Activated T-cell treated with anti-CD3 and anti-CD28 coated beads, Interleukin-2, amount 50 U/mL, for 72 hours (primary cell): ENCODE measurements at regions not wholly inside any gene's neighbourhood (a gene's known extent, or its start where the extent isn't known, plus 50 kb on each side); places are given as distances from the start of the nearest gene placed in this dataset.

Experiments used
- ATAC-seq, 2 donors: fragments of 150-1000 bp; cut with Tn5 transposase; replicated peaks in 1 of 2; 2 replicates each; pipeline ENCODE4 v1.10.0; 2021; ENCODE audit warnings: moderate library complexity in 2 of 2, mild to moderate bottlenecking in 1 of 2
- DNase-seq, 2 donors: peaks; one replicate each; pipeline ENCODE4 v3.0.0; 2021 to 2022; ENCODE audit warnings: mixed read lengths in 1 of 2
- H3K27ac Mint-ChIP-seq: one replicate; pipeline ENCODE4 v1.8.0; 2022; ENCODE audit warnings: mild to moderate bottlenecking, moderate library complexity, mixed read lengths
- H3K27me3 Mint-ChIP-seq: one replicate; pipeline ENCODE4 v1.8.0; 2022; ENCODE audit warnings: low read depth, mixed read lengths
- H3K36me3 Mint-ChIP-seq, 2 donors: one replicate each; pipeline ENCODE4 v1.8.0; 2022; ENCODE audit warnings: mixed read lengths in 2 of 2, mild to moderate bottlenecking in 1 of 2; ENCODE audit not compliant: insufficient read depth in 2 of 2
- H3K4me1 Mint-ChIP-seq: one replicate; pipeline ENCODE4 v1.8.0; 2022; ENCODE audit warnings: low read depth, mixed read lengths
- H3K4me3 Mint-ChIP-seq, 2 donors: one replicate each; pipeline ENCODE4 v1.8.0; 2022; ENCODE audit warnings: mild to moderate bottlenecking in 2 of 2, mixed read lengths in 2 of 2, moderate library complexity in 2 of 2
- H3K9me3 Mint-ChIP-seq, 2 donors: one replicate each; pipeline ENCODE4 v1.8.0; 2022; ENCODE audit warnings: mixed read lengths in 2 of 2

- H3K4me1 Mint-ChIP-seq, result no peaks in the 10 kb centered on the region
- no peak overlapping the region for H3K4me3 Mint-ChIP-seq
- H3K27ac Mint-ChIP-seq, result no peak overlapping the region
- H3K36me3 Mint-ChIP-seq, result peaks cover 1 to 2% of the 10 kb centered on the region in 2 donors
- H3K27me3 Mint-ChIP-seq, result peaks cover 21% of the 10 kb centered on the region
- DNase-seq, result no peak
- ATAC-seq, result no peak
- peaks cover 3 to 7% of the 10 kb centered on the region in 2 donors for H3K9me3 Mint-ChIP-seq
Observed at GRCh38 chr18:45539491-45539891, 75.8 kb upstream of the SLC14A2 start.

- no peak for ATAC-seq
- Mint-ChIP-seq H3K4me1 (no peaks in the 10 kb centered on the region), H3K9me3 (peaks cover 3 to 7% of the 10 kb centered on the region in 2 donors), H3K27ac (no peak overlapping the region), H3K4me3 (no peak overlapping the region), H3K27me3 (peaks cover 20% of the 10 kb centered on the region), H3K36me3 (peaks cover 1 to 2% of the 10 kb centered on the region in 2 donors)
- no peak for DNase-seq
Observed at GRCh38 chr18:45540125-45540524, 75.2 kb upstream of the SLC14A2 start.

DNA sequence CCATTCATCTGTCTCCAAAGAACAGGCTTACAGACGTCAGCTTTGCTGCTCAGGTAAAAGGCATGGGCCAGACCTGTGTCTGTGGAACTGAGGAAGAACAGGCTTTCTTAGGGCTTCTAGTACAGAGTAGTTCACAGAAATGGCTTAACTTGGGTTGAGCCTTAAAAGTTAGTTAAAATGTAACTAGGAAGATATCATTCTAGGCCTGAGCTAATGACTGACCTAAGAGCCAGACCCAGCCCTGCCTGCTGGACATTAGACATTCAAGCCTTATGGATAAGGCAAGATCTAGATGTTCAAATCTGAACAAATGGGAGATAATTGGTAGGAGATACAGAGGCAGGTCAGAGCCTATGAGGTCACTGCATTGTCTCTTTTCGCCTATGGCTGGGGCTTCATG is 73.9 kb upstream of the SLC14A2 start:
- peaks cover 7% of the 10 kb centered on the region for H3K27me3 Mint-ChIP-seq
- no peaks in the 10 kb centered on the region for H3K4me1 Mint-ChIP-seq
- peaks cover 1 to 2% of the 10 kb centered on the region in 2 donors for H3K36me3 Mint-ChIP-seq
- peaks cover 3 to 7% of the 10 kb centered on the region in 2 donors for H3K9me3 Mint-ChIP-seq
- no peak overlapping the region for H3K4me3 Mint-ChIP-seq
- H3K27ac Mint-ChIP-seq, result no peak overlapping the region
- no peak for DNase-seq
- no peak for ATAC-seq

- no peak for DNase-seq
- Mint-ChIP-seq H3K4me1 (no peaks in the 10 kb centered on the region), H3K4me3 (no peak overlapping the region), H3K9me3 (peaks cover 3 to 7% of the 10 kb centered on the region in 2 donors), H3K27ac (no peak overlapping the region), H3K36me3 (peaks cover 1 to 2% of the 10 kb centered on the region in 2 donors), H3K27me3 (peaks cover 4% of the 10 kb centered on the region)
- ATAC-seq, result no peak
Observed at GRCh38 chr18:45542043-45542442, 73.2 kb upstream of the SLC14A2 start.

GRCh38 chr18:45547910-45548309 is 67.4 kb upstream of the SLC14A2 start:
- no peak overlapping the region for H3K4me3 Mint-ChIP-seq
- no peak overlapping the region for H3K27ac Mint-ChIP-seq
- ATAC-seq (no peak), DNase-seq (no peak)
- H3K36me3 Mint-ChIP-seq, result no peaks in the 10 kb centered on the region
- H3K4me1 Mint-ChIP-seq, result no peaks in the 10 kb centered on the region
- H3K27me3 Mint-ChIP-seq, result peaks cover 25% of the 10 kb centered on the region
- H3K9me3 Mint-ChIP-seq, result no peaks in the 10 kb centered on the region

- Mint-ChIP-seq H3K4me3 (no peak overlapping the region), H3K9me3 (no peaks in the 10 kb centered on the region), H3K36me3 (no peaks in the 10 kb centered on the region), H3K27ac (no peak overlapping the region), H3K4me1 (no peaks in the 10 kb centered on the region), H3K27me3 (peaks cover 25% of the 10 kb centered on the region)
- no peak for DNase-seq
- no peak for ATAC-seq
Observed at GRCh38 chr18:45548614-45549013, 66.7 kb upstream of the SLC14A2 start.

GRCh38 chr18:45549290-45549689 is 66.0 kb upstream of the SLC14A2 start:
- H3K9me3 Mint-ChIP-seq, result no peaks in the 10 kb centered on the region
- peaks cover 25% of the 10 kb centered on the region for H3K27me3 Mint-ChIP-seq
- no peak for ATAC-seq
- no peak overlapping the region for H3K27ac Mint-ChIP-seq
- no peaks in the 10 kb centered on the region for H3K36me3 Mint-ChIP-seq
- no peak for DNase-seq
- H3K4me3 Mint-ChIP-seq, result no peak overlapping the region
- H3K4me1 Mint-ChIP-seq, result no peaks in the 10 kb centered on the region

DNA sequence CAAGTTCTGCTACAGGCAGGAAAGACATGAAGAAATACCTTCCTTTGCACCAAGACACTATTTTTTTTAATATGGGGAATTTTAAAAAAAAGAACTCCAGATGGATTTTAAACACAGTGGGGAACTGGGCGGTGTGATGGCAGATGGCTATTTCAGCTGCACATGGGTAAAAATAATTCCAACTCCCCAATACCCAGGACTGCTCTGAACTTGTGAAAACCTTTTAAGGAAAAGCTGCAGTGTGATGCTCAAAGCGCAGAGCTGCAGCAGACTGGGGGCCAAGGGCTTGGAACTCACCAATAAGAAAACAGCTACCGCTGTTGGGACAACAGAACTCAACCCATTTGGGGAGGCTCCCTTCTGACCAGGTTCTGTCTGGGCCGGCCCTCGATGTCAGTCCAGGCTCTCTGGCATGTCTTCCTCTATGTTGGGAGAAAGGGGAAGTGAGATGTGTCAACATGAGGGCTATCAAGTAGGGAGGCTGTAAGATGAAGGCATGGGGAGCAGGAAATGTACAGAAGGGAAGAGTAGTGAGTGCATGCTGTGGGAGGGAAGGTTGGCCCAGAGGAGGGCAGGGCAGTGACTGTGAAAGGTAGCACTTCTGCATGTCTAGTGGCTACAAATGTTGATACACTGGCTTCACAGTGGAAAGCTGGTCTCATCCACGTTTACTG is 64.0 kb upstream of the SLC14A2 start:
- ATAC-seq, result no peak

DNA sequence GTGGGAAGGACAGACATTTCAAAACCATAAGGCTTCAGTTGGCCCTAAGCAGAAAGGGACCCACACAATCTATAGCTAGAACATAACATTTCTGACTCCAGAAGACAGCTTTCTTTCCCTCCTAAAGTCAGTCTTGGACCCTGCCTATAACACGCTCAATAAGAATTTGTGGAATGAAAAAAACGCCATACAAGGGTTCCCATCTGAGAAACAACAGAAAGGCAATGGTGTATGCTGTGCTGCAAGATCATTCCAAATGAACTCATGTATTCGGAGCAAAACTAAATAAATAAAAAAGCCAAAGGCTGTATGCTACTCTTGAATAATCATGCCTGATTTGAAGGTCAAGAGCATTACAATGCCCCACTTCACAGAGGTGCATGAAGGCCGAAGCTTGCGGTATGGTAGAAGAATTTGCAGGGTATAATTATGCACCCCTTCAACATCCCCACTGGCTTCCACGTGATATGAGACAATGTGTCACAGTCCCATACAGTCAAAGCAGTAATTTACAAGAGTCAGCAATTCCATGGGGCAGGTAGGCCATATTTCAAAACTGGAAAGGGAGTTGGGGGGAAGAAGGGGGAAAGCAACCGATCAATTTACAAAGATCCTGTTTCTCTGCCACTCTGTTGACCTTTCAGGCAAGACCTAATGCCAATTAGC is 61.4 kb upstream of the SLC14A2 start:
- Mint-ChIP-seq H3K27me3 (peaks cover 15% of the 10 kb centered on the region), H3K36me3 (no peaks in the 10 kb centered on the region), H3K4me1 (no peaks in the 10 kb centered on the region), H3K4me3 (no peak overlapping the region), H3K27ac (no peak overlapping the region), H3K9me3 (no peaks in the 10 kb centered on the region)
- ATAC-seq (no peak), DNase-seq (no peak)

More for the DNA sequence above, 64.0 kb upstream of the SLC14A2 start:
- Mint-ChIP-seq H3K36me3 (no peaks in the 10 kb centered on the region), H3K4me3 (no peak overlapping the region), H3K4me1 (no peaks in the 10 kb centered on the region), H3K27me3 (peaks cover 25% of the 10 kb centered on the region), H3K9me3 (no peaks in the 10 kb centered on the region), H3K27ac (no peak overlapping the region)
- no peak for DNase-seq

GRCh38 chr18:45554389-45554737 is 60.9 kb upstream of the SLC14A2 start:
- no peaks in the 10 kb centered on the region for H3K36me3 Mint-ChIP-seq
- ATAC-seq (no peak), DNase-seq (no peak)
- H3K4me1 Mint-ChIP-seq, result no peaks in the 10 kb centered on the region
- H3K9me3 Mint-ChIP-seq, result no peaks in the 10 kb centered on the region
- peaks cover 15% of the 10 kb centered on the region for H3K27me3 Mint-ChIP-seq
- H3K4me3 Mint-ChIP-seq, result no peak overlapping the region
- H3K27ac Mint-ChIP-seq, result no peak overlapping the region

DNA sequence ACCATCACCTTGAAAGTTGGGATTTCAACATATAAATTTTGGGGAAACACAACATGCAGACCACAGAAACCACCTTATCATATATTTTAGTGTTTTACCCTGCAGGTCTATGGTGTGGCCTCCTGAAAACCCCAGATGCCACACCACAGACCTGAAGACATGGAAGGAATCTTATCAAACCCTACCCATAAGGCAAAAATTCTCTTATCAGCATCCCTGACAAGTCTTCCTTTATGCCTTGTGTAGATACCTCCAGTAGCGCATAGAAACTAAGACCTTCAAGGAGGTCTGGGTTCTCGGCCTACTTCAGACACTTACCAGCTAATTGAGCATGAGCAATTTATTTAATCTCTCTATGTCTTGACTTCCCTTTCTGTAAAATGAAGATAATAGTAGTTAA is 59.1 kb upstream of the SLC14A2 start:
- H3K27me3 Mint-ChIP-seq, result peaks cover 6% of the 10 kb centered on the region
- H3K4me1 Mint-ChIP-seq, result no peaks in the 10 kb centered on the region
- no peak overlapping the region for H3K27ac Mint-ChIP-seq
- no peaks in the 10 kb centered on the region for H3K36me3 Mint-ChIP-seq
- H3K4me3 Mint-ChIP-seq, result no peak overlapping the region
- no peaks in the 10 kb centered on the region for H3K9me3 Mint-ChIP-seq
- DNase-seq, result no peak
- ATAC-seq, result no peak

DNA sequence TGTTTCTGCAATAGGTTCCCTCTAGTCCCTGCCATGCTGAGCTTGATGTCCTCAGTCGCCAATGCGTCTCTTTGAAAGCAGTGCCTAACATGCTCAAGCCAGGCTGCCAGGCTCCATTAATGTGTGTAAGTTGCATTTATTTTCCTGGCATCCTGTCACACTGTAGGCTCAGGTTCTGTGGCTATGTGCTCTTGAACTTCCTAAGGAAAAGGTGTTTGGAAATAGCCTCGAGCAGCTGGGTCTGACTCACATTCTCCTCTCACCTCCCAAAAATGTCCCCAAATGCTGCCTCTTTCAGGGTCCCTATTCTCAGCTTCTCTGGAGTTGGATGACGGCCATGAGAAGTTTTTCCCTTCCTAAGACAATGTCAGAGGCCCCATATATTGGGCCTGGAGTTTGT is 58.0 kb upstream of the SLC14A2 start:
- DNase-seq (no peak), ATAC-seq (no peak)
- Mint-ChIP-seq H3K27ac (no peak overlapping the region), H3K27me3 (peaks cover 4% of the 10 kb centered on the region), H3K4me1 (no peaks in the 10 kb centered on the region), H3K36me3 (no peaks in the 10 kb centered on the region), H3K9me3 (no peaks in the 10 kb centered on the region), H3K4me3 (no peak overlapping the region)

GRCh38 chr18:45557779-45558178 is 57.5 kb upstream of the SLC14A2 start:
- ATAC-seq, result no peak

DNA sequence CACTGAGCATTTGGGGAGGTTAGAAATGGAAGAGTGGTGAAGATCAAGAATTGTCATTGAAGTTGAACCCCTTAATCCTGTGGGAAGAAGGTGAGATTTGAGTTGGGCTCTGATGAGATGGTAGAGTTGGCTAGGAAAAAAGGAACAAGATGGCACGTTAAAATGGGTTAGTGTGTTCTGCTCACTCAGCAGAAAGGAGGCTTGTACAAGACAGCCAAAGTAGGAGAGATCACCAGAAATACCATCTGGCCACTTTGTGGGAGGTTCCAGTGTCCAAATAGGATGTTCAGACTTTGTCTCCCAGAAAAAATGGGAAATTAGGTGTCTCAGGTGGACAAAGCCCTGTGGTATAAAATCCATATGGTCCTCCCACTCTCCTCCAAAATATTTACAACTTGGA is 56.0 kb upstream of the SLC14A2 start:
- no peak overlapping the region for H3K27ac Mint-ChIP-seq
- no peaks in the 10 kb centered on the region for H3K4me1 Mint-ChIP-seq
- no peak for DNase-seq
- no peak for ATAC-seq
- H3K27me3 Mint-ChIP-seq, result no peaks in the 10 kb centered on the region
- no peak overlapping the region for H3K4me3 Mint-ChIP-seq
- H3K36me3 Mint-ChIP-seq, result no peaks in the 10 kb centered on the region
- no peaks in the 10 kb centered on the region for H3K9me3 Mint-ChIP-seq

More at GRCh38 chr18:45557779-45558178, 57.5 kb upstream of the SLC14A2 start:
- Mint-ChIP-seq H3K36me3 (no peaks in the 10 kb centered on the region), H3K4me3 (no peak overlapping the region), H3K9me3 (no peaks in the 10 kb centered on the region), H3K27me3 (no peaks in the 10 kb centered on the region), H3K4me1 (no peaks in the 10 kb centered on the region), H3K27ac (no peak overlapping the region)
- DNase-seq, result no peak
